H1 (cell line): ENCODE measurements at regions not wholly inside any gene's neighbourhood (a gene's known extent, or its start where the extent isn't known, plus 50 kb on each side); places are given as distances from the start of the nearest gene placed in this dataset.

ENCODE experiments used
- CTCF ChIA-PET: fragments of 300-600 bp; sonication (Branson Sonifier 250); formaldehyde crosslinking; loops from one replicate; lab custom pipeline; 2021; ENCODE audit not compliant: partially characterized antibody; lab: Charles Lee
- POLR2A ChIA-PET: fragments of 300-600 bp; sonication (Branson Sonifier 250); formaldehyde crosslinking; loops from one replicate; lab custom pipeline; 2021; ENCODE audit warnings: inconsistent platforms; ENCODE audit not compliant: partially characterized antibody; lab: Charles Lee
- DNase-seq, 2 experiments: peaks; one replicate each; pipeline versions ENCODE4 v3.0.0 to v3.0.0-alpha.2; 2010 to 2022; ENCODE audit warnings: low spot score in 2 of 2, low read depth in 1 of 2, mixed read lengths in 1 of 2
- FAIRE-seq: peaks from 2 replicates; lab custom pipeline; 2011; peaks lifted over from hg19 to GRCh38; lab: Jason Lieb, UNC
- H2AFZ ChIP-seq: 2 replicates; pipeline ENCODE4 v1.8.1; 2012; ENCODE audit warnings: low read length, inconsistent platforms
- H2AK5ac ChIP-seq: 2 replicates; pipeline ENCODE4 v1.6.1; 2013; ENCODE audit warnings: low read depth, low read length
- H2BK120ac ChIP-seq: replicated peaks from 2 replicates; pipeline ENCODE3; 2013; ENCODE audit warnings: low read depth, low read length, inconsistent platforms
- H2BK12ac ChIP-seq: 2 replicates; pipeline ENCODE4 v1.6.1; 2013; ENCODE audit warnings: low read depth, low read length
- H2BK15ac ChIP-seq: 2 replicates; pipeline ENCODE4 v1.6.1; 2013; ENCODE audit warnings: low read length
- H2BK20ac ChIP-seq: 2 replicates; pipeline ENCODE4 v1.6.1; 2013; ENCODE audit warnings: low read length
- H2BK5ac ChIP-seq: 2 replicates; pipeline ENCODE4 v1.6.1; 2013; ENCODE audit warnings: low read depth, low read length
- H3K14ac ChIP-seq: 2 replicates; pipeline ENCODE4 v1.6.1; 2013; ENCODE audit warnings: inconsistent platforms; ENCODE audit not compliant: insufficient read length
- H3K18ac ChIP-seq: 2 replicates; pipeline ENCODE4 v1.6.1; 2013; ENCODE audit warnings: low read length; ENCODE audit errors: extremely low read depth
- H3K23ac ChIP-seq: 2 replicates; pipeline ENCODE4 v1.6.1; 2013; ENCODE audit warnings: inconsistent platforms; ENCODE audit not compliant: insufficient read length
- H3K23me2 ChIP-seq: 2 replicates; pipeline ENCODE4 v1.6.1; 2013; ENCODE audit warnings: low read depth, low read length
- H3K27ac ChIP-seq: 2 replicates; pipeline ENCODE4 v1.6.1; 2011; ENCODE audit warnings: low read depth, low read length, inconsistent platforms
- H3K27me3 ChIP-seq, 4 experiments: replicated peaks in 1 of 4; 1 replicate in 1 of 4; 2 replicates in 3 of 4; pipeline versions ENCODE4 v1.6.1 to v1.8.1; 2011 to 2013; ENCODE audit warnings: low read length in 3 of 4, mild to moderate bottlenecking in 3 of 4, inconsistent platforms in 2 of 4, mixed read lengths in 2 of 4, moderate library complexity in 1 of 4; ENCODE audit not compliant: control insufficient read depth in 3 of 4, insufficient read depth in 3 of 4; ENCODE audit errors: extremely low read depth in 1 of 4
- H3K36me3 ChIP-seq, 4 experiments: 2 replicates each; pipeline versions ENCODE4 v1.6.1 to v1.8.1; 2011 to 2013; ENCODE audit warnings: mild to moderate bottlenecking in 4 of 4, low read length in 3 of 4, moderate library complexity in 2 of 4, control low read depth in 1 of 4, inconsistent platforms in 1 of 4; ENCODE audit not compliant: insufficient read depth in 4 of 4, control insufficient read depth in 2 of 4
- H3K4ac ChIP-seq: replicated peaks from 2 replicates; pipeline ENCODE3; 2013; ENCODE audit warnings: low read length, low read depth, mixed read lengths, inconsistent platforms; ENCODE audit not compliant: insufficient read length
- H3K4me1 ChIP-seq, 4 experiments: replicated peaks in 1 of 4; 1 replicate in 1 of 4; 2 replicates in 3 of 4; pipeline versions ENCODE4 v1.6.1 to v1.8.1; 2011 to 2013; ENCODE audit warnings: low read length in 3 of 4, inconsistent platforms in 2 of 4, mixed read lengths in 1 of 4; ENCODE audit not compliant: insufficient read depth in 4 of 4, control insufficient read depth in 3 of 4
- H3K4me2 ChIP-seq, 2 experiments: 2 replicates each; pipeline versions ENCODE4 v1.6.1 to v1.8.1; 2011 to 2013; ENCODE audit warnings: low read depth in 2 of 2, low read length in 2 of 2, control low read depth in 1 of 2, inconsistent platforms in 1 of 2, mild to moderate bottlenecking in 1 of 2; ENCODE audit not compliant: insufficient read depth in 1 of 2
- H3K4me3 ChIP-seq, 4 experiments: fragments of 200-600, 300-600 bp in 1 of 4; sonication (generic), shearing (Covaris generic), sonication (Bioruptor Twin) in 1 of 4; 2 replicates each; pipeline versions ENCODE4 v1.5.1 to v1.8.1; 2011 to 2016; ENCODE audit warnings: low read length in 4 of 4, low read depth in 3 of 4, control low read depth in 2 of 4, inconsistent platforms in 2 of 4, mild to moderate bottlenecking in 2 of 4, mixed read lengths in 1 of 4, moderate library complexity in 1 of 4; ENCODE audit not compliant: insufficient read depth in 2 of 4; ENCODE audit errors: extremely low read depth in 1 of 4
- H3K56ac ChIP-seq: replicated peaks from 2 replicates; pipeline ENCODE3; 2013; ENCODE audit warnings: low read depth, mild to moderate bottlenecking, mixed read lengths, low read length, inconsistent platforms; ENCODE audit not compliant: insufficient read length
- H3K79me1 ChIP-seq: 2 replicates; pipeline ENCODE4 v1.6.1; 2013; ENCODE audit warnings: low read depth, low read length, control low read depth
- H3K79me2 ChIP-seq, 2 experiments: 2 replicates each; pipeline versions ENCODE4 v1.6.1 to v1.8.1; 2012 to 2013; ENCODE audit warnings: low read length in 2 of 2, mild to moderate bottlenecking in 2 of 2, inconsistent platforms in 1 of 2; ENCODE audit not compliant: insufficient read depth in 2 of 2, control insufficient read depth in 1 of 2
- H3K9ac ChIP-seq, 4 experiments: replicated peaks in 1 of 4; 1 replicate in 1 of 4; 2 replicates in 3 of 4; pipeline versions ENCODE4 v1.6.1 to v1.8.1; 2011 to 2013; ENCODE audit warnings: low read depth in 3 of 4, low read length in 3 of 4, control low read depth in 2 of 4, mild to moderate bottlenecking in 2 of 4, moderate library complexity in 2 of 4, inconsistent platforms in 1 of 4; ENCODE audit errors: extremely low read depth in 1 of 4
- H3K9me3 ChIP-seq, 2 experiments: 2 replicates each; pipeline versions ENCODE4 v1.6.1 to v1.8.1; 2012 to 2013; ENCODE audit warnings: mild to moderate bottlenecking in 2 of 2, moderate library complexity in 2 of 2, control low read depth in 1 of 2, inconsistent platforms in 1 of 2, low read depth in 1 of 2, low read length in 1 of 2, mixed read lengths in 1 of 2; ENCODE audit not compliant: insufficient read depth in 2 of 2
- H4K20me1 ChIP-seq, 2 experiments: replicated peaks in 1 of 2; 2 replicates each; pipeline versions ENCODE3 to v1.8.1; 2011 to 2013; ENCODE audit warnings: inconsistent platforms in 2 of 2, low read length in 2 of 2, mild to moderate bottlenecking in 1 of 2; ENCODE audit not compliant: insufficient read depth in 2 of 2, control insufficient read depth in 1 of 2
- H4K5ac ChIP-seq: 2 replicates; pipeline ENCODE4 v1.6.1; 2013; ENCODE audit warnings: low read length, low read depth, mixed read lengths, inconsistent platforms; ENCODE audit not compliant: insufficient read length
- H4K8ac ChIP-seq: 2 replicates; pipeline ENCODE4 v1.8.0; 2013; ENCODE audit warnings: mild to moderate bottlenecking, moderate library complexity, low read length, inconsistent platforms; ENCODE audit not compliant: insufficient read depth; ENCODE audit errors: extremely low read depth
- H4K91ac ChIP-seq: replicated peaks from 2 replicates; pipeline ENCODE3; 2013; ENCODE audit warnings: low read length, mixed read lengths, inconsistent platforms; ENCODE audit not compliant: insufficient read length
- CTBP2 ChIP-seq: IDR thresholded peaks from 2 replicates; pipeline ENCODE4 v1.7.0; 2011; ENCODE audit warnings: borderline replicate concordance, mild to moderate bottlenecking, moderate library complexity, mixed read lengths, low read length; ENCODE audit not compliant: insufficient read depth, insufficient read length
- HDAC6 ChIP-seq: IDR thresholded peaks from one replicate; pipeline ENCODE4 v1.7.1; 2012; ENCODE audit warnings: low read depth, mild to moderate bottlenecking, inconsistent platforms, low read length, moderate library complexity
- KDM4A ChIP-seq: IDR thresholded peaks from one replicate; pipeline ENCODE4 v1.7.1; 2012; ENCODE audit warnings: low read depth, mild to moderate bottlenecking, moderate library complexity, low read length, inconsistent platforms; ENCODE audit not compliant: severe bottlenecking
- KDM5A ChIP-seq: fragments of 200-600 bp; IDR thresholded peaks from 2 replicates; pipeline ENCODE4 v1.7.1; 2012; ENCODE audit warnings: mild to moderate bottlenecking, low read length, inconsistent platforms, mixed read lengths
- MAFK ChIP-seq: IDR thresholded peaks from 2 replicates; pipeline ENCODE4 v1.6.1; 2012; ENCODE audit warnings: low read depth, mild to moderate bottlenecking, improper control_type of control experiment, low read length
- SP2 ChIP-seq: IDR thresholded peaks from 2 replicates; pipeline ENCODE4 v1.6.1; 2012; ENCODE audit warnings: mild to moderate bottlenecking, low read length, inconsistent platforms
- WGBS, 2 experiments: shearing (Covaris generic) in 1 of 2; methylation state at CpG; one replicate each; pipeline versions ENCODE4 v1.1.6 to v1.1.7; 2013 to 2015; ENCODE audit warnings: low lambda C conversion rate in 2 of 2, mixed read lengths in 2 of 2, inconsistent platforms in 1 of 2, low coverage in 1 of 2, missing lambda C conversion rate in 1 of 2; ENCODE audit not compliant: insufficient replicate concordance in 2 of 2, insufficient coverage in 1 of 2, insufficient read length in 1 of 2; ENCODE audit errors: extremely low coverage in 1 of 2, missing lambda C conversion rate in 1 of 2; 5-methylcytosine and 5-hydroxymethylcytosine counted together

- peaks cover 0 to 11% (median 5%) of the 10 kb centered on the region in 4 experiments; a peak in 4 of 7 replicates for H3K4me1 ChIP-seq
- no peak for FAIRE-seq
- H3K9ac ChIP-seq, result no peak overlapping the region
- H3K4ac ChIP-seq, result no peak overlapping the region
- H4K91ac ChIP-seq, result no peak overlapping the region
- no peak overlapping the region for H3K27ac ChIP-seq
- H2AK5ac ChIP-seq, result no peak overlapping the region
- no peak overlapping the region for H3K23ac ChIP-seq
- H2BK20ac ChIP-seq, result no peak overlapping the region
- no peak overlapping the region for H2AFZ ChIP-seq
- 90% methylated on average over 5 of the region's 5 CpGs; no CpG with 5 or more reads in 1 of the 2 experiments for WGBS, 2 experiments
- no peak overlapping the region for H2BK12ac ChIP-seq
- H3K4me2 ChIP-seq, result no peak overlapping the region
- H3K4me3 ChIP-seq, result no peak overlapping the region
- H3K14ac ChIP-seq, result no peak overlapping the region
- no peak overlapping the region for H3K56ac ChIP-seq
- no peak for TF ChIP-seq SP2
- TF ChIP-seq HDAC6, result no peak
- no peak for TF ChIP-seq CTBP2
- no peak for TF ChIP-seq KDM5A
- no peak for TF ChIP-seq KDM4A
- TF ChIP-seq MAFK, result no peak
- TF ChIP-seq, all 59 proteins: peak for 0
- H2BK5ac ChIP-seq, result no peak overlapping the region
- no peaks in the 10 kb centered on the region for H4K20me1 ChIP-seq
- H2BK120ac ChIP-seq, result no peak overlapping the region
- CTCF ChIA-PET, result no interaction called here
- POLR2A ChIA-PET, result no interaction called here
- no peaks in the 10 kb centered on the region for H3K79me2 ChIP-seq
- H3K18ac ChIP-seq, result no peak overlapping the region
- H3K36me3 ChIP-seq, result no peaks in the 10 kb centered on the region
- no peak overlapping the region for H4K8ac ChIP-seq
- no peak overlapping the region for H2BK15ac ChIP-seq
- no peaks in the 10 kb centered on the region for H3K27me3 ChIP-seq
- no peaks in the 10 kb centered on the region for H3K23me2 ChIP-seq
- DNase-seq, result no peak
- no peaks in the 10 kb centered on the region for H3K9me3 ChIP-seq
- no peak overlapping the region for H4K5ac ChIP-seq
- no peaks in the 10 kb centered on the region for H3K79me1 ChIP-seq
These were observed 642.7 kb downstream of the IPMK start for GRCh38 chr10:57624856-57625592.
